ENCODE measurements at regions not wholly inside any gene's neighbourhood (a gene's known extent, or its start where the extent isn't known, plus 50 kb on each side); places are given as distances from the start of the nearest gene placed in this dataset.

DNA sequence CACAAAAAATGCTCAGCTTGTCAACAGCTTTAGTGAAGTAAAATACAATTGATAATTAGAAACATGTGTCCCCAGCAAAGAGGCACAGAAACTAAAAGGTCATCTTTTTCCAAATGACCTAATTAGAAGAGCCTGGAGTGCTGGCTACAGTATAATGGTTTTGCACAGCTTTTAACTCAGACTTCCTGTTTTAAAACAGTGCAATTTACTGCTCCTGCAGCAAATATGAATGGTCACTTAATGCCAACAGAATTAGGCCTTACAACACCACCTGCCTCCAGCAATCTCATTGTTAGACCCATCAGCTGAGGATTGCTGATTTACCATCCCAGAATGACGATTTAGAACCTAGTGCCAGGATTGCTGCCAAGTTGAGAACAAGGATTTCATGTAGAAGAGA is 239.3 kb downstream of the CETN3 start:
- Histone ChIP-seq H3K4me1 (no peaks in the 10 kb centered on the region), H3K4me3 (no peak overlapping the region), H3K27me3 (no peaks in the 10 kb centered on the region), H3K27ac (no peak overlapping the region), H3K9me3 (no peaks in the 10 kb centered on the region), H3K36me3 (no peaks in the 10 kb centered on the region)
- ATAC-seq (peak in 3 of 4 donors; percentile 26 to 60 (median 43)), DNase-seq (no peak)
- no peak for TF ChIP-seq POLR2A (IDR thresholded peaks at IDR 0.05)
- TF ChIP-seq, protein P1, sequence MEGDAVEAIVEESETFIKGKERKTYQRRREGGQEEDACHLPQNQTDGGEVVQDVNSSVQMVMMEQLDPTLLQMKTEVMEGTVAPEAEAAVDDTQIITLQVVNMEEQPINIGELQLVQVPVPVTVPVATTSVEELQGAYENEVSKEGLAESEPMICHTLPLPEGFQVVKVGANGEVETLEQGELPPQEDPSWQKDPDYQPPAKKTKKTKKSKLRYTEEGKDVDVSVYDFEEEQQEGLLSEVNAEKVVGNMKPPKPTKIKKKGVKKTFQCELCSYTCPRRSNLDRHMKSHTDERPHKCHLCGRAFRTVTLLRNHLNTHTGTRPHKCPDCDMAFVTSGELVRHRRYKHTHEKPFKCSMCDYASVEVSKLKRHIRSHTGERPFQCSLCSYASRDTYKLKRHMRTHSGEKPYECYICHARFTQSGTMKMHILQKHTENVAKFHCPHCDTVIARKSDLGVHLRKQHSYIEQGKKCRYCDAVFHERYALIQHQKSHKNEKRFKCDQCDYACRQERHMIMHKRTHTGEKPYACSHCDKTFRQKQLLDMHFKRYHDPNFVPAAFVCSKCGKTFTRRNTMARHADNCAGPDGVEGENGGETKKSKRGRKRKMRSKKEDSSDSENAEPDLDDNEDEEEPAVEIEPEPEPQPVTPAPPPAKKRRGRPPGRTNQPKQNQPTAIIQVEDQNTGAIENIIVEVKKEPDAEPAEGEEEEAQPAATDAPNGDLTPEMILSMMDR (IDR thresholded peaks at IDR 0.05), result no peak
- intact Hi-C loops (cut with DNase I), result no loop called here
- 11% methylated on average over 1 of the region's 1 CpG for WGBS (ENCODE audit: insufficient coverage, low coverage, low lambda C conversion rate, missing lambda C conversion rate)

DNA sequence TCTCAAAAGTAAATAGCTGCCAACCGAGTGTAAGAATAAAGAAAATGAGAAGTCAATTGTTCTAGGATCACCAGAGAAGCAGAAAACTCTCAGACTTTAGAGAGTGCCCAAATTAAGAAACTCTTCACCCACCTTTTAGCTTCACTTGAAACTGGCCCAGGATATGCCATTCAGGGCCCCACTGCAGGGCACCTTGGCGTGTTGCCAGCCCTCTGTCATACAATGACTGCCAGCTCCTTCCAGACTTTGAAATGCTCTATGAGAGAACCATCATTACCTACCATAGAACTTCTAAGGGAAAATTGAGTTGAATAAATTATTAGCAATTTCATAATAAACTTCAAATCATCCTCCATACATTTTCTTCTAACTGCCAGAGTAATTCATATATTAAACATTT is 240.5 kb downstream of the CETN3 start:
- no peaks in the 10 kb centered on the region for H3K9me3 ChIP-seq
- no peaks in the 10 kb centered on the region for H3K36me3 ChIP-seq
- no peak for DNase-seq
- no peaks in the 10 kb centered on the region for H3K4me1 ChIP-seq
- H3K27me3 ChIP-seq, result no peaks in the 10 kb centered on the region
- H3K27ac ChIP-seq, result no peak overlapping the region
- intact Hi-C loops (cut with DNase I), result no loop called here
- no peak for TF ChIP-seq POLR2A (IDR thresholded peaks at IDR 0.05)
- TF ChIP-seq, protein P1 (IDR thresholded peaks at IDR 0.05), result no peak
- WGBS (ENCODE audit: insufficient coverage, low coverage, low lambda C conversion rate, missing lambda C conversion rate), result 66% methylated on average over 2 of the region's 2 CpGs
- no peak overlapping the region for H3K4me3 ChIP-seq
- no peak for ATAC-seq

DNA sequence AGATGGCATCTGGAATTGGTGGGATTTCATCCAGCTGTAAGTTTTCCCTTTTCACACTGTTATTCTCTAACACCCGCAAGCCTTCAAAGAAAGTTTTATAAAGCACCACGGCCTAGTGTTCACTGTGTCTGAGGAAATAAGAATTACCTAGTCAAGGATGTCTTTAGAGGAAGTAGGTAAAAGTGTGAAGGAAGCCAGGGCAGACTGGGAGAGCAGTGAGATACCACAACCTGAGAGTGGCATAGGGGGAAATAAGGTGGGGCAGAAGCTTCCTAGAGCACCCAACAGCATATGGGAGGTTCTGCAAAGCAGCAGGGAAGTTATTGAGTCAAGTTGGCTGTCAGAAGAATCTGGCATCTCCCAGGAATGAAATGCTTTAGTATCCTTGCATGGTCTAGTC is 241.2 kb downstream of the CETN3 start:
- intact Hi-C loops (cut with DNase I), result no loop called here
- TF ChIP-seq, protein P1 (IDR thresholded peaks at IDR 0.05), result no peak
- TF ChIP-seq POLR2A (IDR thresholded peaks at IDR 0.05), result no peak
- no peak for ATAC-seq

DNA sequence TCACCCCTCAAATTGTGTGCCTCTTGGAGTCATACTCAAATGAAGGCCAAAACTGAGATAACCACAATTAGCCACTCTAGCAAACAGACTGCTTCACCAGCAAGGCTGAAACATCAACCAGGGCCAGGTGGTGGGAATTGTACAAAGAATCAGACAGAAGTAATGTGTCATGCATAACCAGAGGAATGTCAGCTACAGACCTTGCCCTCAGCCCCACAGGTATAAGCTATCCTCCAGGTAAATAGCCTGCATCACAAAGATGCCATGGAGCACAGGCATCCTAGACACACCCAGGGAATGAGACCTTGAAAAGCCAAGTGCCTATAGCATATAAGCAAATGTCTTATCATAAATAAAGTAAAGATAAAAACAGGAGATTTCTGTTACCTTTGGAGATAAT is 242.7 kb downstream of the CETN3 start:
- no peak overlapping the region for H3K27ac ChIP-seq
- no peaks in the 10 kb centered on the region for H3K27me3 ChIP-seq
- intact Hi-C loops (cut with DNase I), result no loop called here
- no peaks in the 10 kb centered on the region for H3K36me3 ChIP-seq
- no peak for ATAC-seq
- no peaks in the 10 kb centered on the region for H3K9me3 ChIP-seq
- no peaks in the 10 kb centered on the region for H3K4me1 ChIP-seq
- no peak overlapping the region for H3K4me3 ChIP-seq
- no peak for TF ChIP-seq POLR2A (IDR thresholded peaks at IDR 0.05)
- TF ChIP-seq, protein P1 (IDR thresholded peaks at IDR 0.05), result no peak
- DNase-seq, result no peak

More for the DNA sequence above, 241.2 kb downstream of the CETN3 start:
- Histone ChIP-seq H3K27me3 (no peaks in the 10 kb centered on the region), H3K4me3 (no peak overlapping the region), H3K4me1 (no peaks in the 10 kb centered on the region), H3K36me3 (no peaks in the 10 kb centered on the region), H3K9me3 (no peaks in the 10 kb centered on the region), H3K27ac (no peak overlapping the region)
- 69% methylated on average over 2 of the region's 2 CpGs for WGBS (ENCODE audit: insufficient coverage, low coverage, low lambda C conversion rate, missing lambda C conversion rate)
- DNase-seq, result no peak

DNA sequence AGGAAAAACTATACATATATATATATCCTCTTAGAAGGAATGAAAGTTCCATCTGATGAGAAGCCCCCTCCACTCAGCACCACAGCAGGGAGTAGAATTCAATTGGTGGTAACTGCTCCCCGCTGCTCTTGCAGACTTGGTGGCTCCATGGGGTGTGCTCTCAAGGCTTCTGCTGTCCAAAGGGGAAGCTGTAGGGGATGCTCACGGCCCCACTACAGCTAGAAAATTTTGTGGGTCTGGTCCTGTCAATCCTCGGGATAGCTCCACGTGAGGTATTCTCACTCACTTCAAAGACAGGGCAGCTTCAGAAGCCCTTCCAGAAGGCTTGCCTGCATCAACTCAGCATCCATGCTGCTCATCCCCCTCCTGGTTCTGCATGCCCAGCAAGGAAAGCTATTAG is 247.2 kb downstream of the CETN3 start:
- Histone ChIP-seq H3K27ac (no peak overlapping the region), H3K4me3 (no peak overlapping the region), H3K9me3 (no peaks in the 10 kb centered on the region), H3K36me3 (no peaks in the 10 kb centered on the region), H3K4me1 (no peaks in the 10 kb centered on the region), H3K27me3 (no peaks in the 10 kb centered on the region)
- ATAC-seq (no peak), DNase-seq (no peak)
- TF ChIP-seq, protein P1 (IDR thresholded peaks at IDR 0.05), result no peak
- no peak for TF ChIP-seq POLR2A (IDR thresholded peaks at IDR 0.05)
- WGBS (ENCODE audit: insufficient coverage, low coverage, low lambda C conversion rate, missing lambda C conversion rate), result 30% methylated on average over 2 of the region's 4 CpGs
- intact Hi-C loops (cut with DNase I), result no loop called here
